Thyroid gland (tissue), 4 donors: ENCODE measurements at regions not wholly inside any gene's neighbourhood (a gene's known extent, or its start where the extent isn't known, plus 50 kb on each side); places are given as distances from the start of the nearest gene placed in this dataset.

Experiments used
- POLR2A ChIP-seq, 2 donors: fragments of 450-650 bp; IDR thresholded peaks; one replicate each; pipeline ENCODE4 v1.6.1; 2017; ENCODE audit warnings: antibody characterized with exemption in 2 of 2, mild to moderate bottlenecking in 2 of 2, moderate library complexity in 1 of 2
- TF ChIP-seq, protein P1 (sequence below), 6 experiments: fragments of 200-600 bp in 3 of 6; fragments of 450-650 bp in 3 of 6; sonication (generic) in 3 of 6; IDR thresholded peaks; one replicate each; pipeline ENCODE4 v1.5.1; 2016 to 2019; ENCODE audit warnings: antibody characterized with exemption in 6 of 6, mild to moderate bottlenecking in 2 of 6, inconsistent platforms in 1 of 6, moderate library complexity in 1 of 6

GRCh38 chr11:116461789-116462188 is 311.0 kb downstream of the BUD13 start:
- TF ChIP-seq, protein P1, sequence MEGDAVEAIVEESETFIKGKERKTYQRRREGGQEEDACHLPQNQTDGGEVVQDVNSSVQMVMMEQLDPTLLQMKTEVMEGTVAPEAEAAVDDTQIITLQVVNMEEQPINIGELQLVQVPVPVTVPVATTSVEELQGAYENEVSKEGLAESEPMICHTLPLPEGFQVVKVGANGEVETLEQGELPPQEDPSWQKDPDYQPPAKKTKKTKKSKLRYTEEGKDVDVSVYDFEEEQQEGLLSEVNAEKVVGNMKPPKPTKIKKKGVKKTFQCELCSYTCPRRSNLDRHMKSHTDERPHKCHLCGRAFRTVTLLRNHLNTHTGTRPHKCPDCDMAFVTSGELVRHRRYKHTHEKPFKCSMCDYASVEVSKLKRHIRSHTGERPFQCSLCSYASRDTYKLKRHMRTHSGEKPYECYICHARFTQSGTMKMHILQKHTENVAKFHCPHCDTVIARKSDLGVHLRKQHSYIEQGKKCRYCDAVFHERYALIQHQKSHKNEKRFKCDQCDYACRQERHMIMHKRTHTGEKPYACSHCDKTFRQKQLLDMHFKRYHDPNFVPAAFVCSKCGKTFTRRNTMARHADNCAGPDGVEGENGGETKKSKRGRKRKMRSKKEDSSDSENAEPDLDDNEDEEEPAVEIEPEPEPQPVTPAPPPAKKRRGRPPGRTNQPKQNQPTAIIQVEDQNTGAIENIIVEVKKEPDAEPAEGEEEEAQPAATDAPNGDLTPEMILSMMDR (IDR thresholded peaks at IDR 0.05), result no peak
- no peak for TF ChIP-seq POLR2A (IDR thresholded peaks at IDR 0.05)
